Fibroblast of gingiva (primary cell): ENCODE measurements at regions not wholly inside any gene's neighbourhood (a gene's known extent, or its start where the extent isn't known, plus 50 kb on each side); places are given as distances from the start of the nearest gene placed in this dataset.

ENCODE experiments used
- DNase-seq: peaks from one replicate; pipeline ENCODE4 v3.0.0-alpha.2; 2011; ENCODE audit warnings: low read depth

DNA sequence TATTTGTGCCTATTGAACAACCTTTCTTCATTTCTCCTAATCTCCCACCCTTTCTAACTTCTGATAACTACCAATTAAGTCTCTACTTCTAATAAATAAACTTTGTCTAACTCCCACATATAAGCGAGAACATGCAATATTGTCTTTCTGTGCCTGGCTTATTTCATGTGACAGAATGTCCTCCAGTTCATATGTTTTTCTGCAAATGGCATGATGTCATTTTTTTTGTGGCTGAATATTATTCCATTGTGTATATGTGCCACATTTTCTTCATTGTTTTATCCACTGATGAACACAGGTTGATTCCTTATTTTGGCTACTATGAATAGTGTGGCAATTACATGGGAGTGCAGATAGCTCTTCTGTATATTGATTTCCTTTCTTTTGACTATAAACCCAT lies 1041.5 kb upstream of the MANEA start:
- no peak for DNase-seq

DNA sequence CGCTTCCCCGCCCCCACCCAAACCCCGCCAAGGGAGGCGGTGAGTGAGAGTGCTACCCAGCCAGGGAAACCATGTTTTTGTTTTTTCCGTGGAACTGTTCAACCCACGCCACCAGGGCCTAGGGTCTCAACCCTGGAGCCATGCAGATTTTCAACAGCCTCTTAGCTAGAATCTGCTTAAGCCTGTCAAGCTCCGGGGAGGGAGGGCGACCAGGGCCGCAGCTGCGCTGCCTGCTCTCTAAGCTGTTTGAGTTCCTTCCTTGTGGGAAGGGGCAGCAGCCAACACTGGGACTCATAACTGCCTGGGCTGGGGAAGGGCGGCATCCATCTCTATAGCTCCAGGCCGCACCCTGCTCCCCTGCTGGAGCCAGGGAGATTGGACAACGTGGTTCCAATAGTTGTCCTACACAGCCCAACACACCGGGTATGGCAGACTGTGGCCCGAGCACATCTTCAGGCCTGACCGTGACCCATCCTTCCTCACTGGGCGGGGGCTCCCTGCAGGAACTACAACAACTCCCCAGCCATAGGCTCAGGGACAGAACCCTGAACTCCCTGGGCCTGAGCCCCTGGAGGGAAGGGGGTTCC lies 1065.7 kb upstream of the MANEA start:
- no peak for DNase-seq

DNA sequence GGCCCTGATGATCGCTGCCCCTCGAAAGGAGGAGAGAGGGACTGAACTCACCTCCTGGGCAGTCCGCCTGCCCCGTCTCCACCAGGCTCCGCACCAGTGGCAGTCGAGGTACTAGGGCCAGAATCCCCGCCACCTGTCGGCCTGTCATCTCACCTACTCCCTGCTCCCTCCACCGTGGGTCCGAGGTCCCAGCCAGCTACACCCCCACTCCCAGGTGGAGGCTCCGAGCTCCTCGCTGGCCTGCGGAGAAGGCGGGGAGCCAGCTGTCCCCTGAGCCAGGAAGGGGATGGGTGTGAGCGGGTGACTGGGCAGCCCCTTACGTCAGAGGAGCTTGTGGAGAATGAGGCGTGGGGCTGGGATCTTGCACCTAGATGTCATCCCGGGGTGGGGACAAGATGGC lies 1066.5 kb upstream of the MANEA start:
- DNase-seq, result no peak

DNA sequence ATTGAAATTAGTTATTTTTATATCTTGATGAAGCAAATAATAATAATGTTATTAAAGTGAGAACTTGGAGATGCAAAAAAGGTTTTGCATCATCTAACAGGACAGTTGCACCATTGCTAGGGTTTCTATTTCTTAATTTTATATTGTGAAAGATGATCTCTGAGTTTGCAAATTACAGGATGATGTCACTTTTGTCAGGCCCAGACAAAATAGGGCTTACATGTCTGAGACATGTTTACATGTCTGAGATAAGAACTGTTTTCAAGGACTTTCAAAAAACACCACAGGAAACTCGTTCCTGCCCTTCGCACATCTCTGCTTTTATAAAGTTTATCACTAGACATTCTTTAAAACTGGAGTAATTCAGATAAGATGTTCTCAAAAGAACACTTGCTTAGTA lies 1075.8 kb upstream of the MANEA start:
- no peak for DNase-seq

DNA sequence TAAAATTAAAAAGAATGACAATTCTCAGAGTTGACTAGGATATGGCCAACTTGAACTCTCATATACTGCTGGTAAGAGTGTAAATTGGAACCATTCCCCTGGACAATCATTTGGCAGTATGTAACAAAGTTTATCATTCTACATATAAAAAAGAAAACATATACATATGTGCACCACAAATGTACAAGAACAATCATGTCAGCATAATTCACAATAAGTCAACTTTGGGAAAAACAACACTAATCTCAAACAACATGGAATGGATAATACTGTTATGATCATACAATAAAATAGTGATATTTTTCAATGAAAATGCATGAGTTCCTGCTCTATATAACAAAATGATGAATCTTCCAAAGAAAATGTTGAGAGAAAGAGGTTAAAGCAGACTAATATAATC lies 1078.7 kb upstream of the EPHA7 start:
- no peak for DNase-seq

DNA sequence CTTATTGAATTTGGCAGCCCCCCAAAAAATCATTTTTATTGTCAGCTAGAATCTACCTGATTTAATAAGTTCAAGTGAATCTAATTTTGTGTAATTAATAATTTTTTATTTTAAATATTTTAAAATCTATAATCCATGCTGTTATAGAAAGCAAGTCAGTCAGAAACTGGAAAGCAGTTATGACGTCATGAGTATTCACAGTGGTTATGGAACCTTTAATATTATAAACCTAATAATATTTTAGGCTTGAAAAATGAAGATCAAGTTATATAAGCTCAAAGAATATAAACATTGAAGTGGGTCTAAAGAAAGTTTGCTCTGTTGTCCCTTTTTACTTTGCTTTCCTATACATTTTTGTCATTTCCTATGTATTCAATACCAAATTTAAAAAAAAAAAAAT lies 1075.1 kb upstream of the EPHA7 start:
- no peak for DNase-seq

DNA sequence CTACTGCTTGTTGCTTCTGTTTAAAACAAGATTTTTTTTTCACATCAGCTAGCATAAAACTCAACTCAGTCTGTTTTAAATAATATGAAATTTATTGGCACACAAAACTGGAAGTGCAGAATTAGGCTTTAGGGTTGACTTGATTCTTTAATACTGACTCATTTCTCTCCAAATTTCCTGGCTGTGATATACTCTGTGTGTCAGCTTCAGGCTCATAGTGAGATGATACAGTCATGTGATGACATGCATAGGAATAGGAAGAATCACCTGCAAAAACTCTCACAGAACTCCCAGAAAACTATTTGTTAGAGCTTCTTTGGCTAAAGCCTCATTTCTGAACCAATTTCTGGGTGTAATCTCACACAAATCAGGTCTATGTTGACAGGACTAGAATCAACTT lies 1068.0 kb upstream of the EPHA7 start:
- DNase-seq, result no peak

DNA sequence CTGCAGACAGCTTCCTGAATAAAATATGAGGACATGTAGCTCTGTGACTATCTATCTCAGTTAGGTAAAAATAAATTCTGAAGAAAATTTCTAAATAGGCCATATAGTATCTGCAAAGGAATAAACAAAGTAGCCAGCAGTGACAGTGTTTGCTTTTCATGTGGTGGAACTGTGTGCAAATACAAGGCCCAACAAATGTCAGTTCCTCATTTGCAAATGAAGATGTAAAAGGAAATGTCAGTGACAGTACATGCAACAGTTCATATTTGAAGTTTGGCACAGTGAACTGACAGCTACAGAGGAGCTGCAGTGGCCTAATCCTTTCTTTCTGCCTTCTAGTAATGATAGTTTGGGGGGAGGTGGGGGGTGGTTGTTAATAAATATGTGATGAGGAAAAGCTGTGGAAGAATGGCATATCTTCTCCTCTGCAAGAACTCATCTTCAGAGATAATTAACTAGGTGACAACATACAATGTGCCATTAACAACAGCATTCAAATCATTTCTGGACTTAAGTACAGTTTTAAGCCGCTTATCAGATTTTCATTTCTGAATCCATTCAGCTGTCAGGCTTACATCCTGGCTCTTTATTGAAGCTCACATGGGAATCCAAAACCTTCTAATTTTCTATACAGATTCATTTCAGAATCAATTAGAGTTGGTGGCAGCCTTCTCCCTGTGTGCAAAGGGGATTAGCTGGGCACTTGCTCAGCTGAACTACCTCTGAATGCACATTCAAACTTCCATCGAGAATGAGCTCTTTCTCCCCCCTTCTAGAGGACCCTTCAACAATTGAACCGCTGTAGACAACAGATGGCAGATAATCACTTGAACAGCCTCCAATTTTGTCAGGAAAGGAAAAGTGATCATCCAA lies 1059.0 kb upstream of the EPHA7 start:
- no peak for DNase-seq

DNA sequence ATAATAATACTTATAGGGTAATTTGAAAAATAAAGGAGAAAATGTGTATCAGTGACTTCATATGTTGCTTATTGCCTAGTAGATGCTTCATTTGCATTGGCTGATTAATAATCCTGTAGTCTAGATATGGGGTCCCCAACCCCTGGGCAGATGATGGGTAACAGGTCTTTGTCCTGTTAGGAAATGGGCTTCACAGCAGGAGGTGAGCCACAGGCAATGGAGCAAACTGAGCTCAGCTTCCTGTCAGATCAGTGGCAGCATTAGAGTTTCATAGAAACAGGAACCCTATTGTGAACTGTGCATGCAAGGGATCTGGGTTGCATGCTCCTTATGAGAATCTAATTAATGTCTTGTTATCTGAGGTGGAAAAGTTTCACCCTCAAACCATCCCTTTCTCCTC lies 1049.5 kb upstream of the EPHA7 start:
- DNase-seq, result no peak

DNA sequence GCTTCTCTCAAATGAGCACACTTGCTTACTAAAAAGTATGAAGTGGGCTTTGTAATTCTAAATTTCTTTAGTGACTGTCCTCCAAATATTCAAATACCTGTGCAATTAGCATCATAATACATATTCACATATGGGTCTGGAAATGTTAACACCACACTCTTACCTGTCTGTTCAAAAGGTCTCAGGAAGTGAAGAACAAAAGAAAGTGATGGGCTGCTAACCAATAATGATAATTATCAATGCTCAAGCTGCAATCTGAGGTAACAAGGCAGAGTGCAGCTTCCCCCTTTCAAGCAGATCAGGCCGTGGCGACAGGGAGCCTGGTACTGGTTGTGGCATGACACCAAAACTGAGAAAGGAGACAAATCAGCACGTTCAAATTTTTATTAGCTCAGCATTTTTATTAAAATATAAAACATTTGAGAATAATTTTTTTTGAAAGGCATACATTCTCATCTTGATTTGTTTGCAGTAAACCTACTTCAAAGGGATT lies 1044.7 kb upstream of the EPHA7 start:
- DNase-seq, result no peak

DNA sequence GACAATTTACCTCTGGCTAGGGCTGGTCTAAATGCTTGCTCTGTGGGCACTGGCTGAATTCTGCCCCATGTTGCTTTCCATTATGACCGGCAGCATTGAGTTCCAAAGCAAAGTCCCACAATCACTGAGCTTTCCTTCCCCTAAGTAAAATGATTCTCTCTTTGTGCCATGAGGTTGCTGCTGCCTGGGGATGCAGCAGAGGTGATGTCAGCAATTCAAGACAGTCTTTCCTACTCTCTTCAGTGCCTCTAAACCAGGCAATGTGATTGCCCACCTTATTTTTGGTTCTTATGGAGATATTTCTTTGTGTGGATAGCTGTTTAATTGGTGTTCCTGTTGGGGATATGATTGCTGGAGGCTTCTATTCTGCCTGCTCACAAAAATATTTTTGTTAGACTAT lies 1043.9 kb upstream of the EPHA7 start:
- DNase-seq, result no peak

DNA sequence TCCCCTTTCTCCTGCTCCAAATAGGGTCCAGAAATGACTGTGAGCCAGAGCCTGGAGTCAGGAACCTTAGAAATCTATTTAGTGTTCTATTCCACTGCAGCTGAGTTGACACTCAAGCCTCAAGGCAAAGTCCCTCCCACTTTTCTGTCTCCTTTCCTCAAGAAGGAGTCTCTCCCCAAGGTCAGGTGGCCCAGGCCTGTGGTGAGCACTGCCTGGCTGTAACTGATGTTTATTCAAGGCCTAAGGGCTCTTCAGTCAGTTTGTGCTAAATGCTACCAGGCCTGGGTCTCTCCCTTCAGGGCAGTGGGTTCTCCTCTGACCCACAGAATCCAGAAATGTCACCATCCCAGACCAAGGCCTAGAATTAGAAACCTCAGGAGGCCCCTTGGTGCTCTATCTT lies 1042.9 kb upstream of the EPHA7 start:
- DNase-seq, result no peak

DNA sequence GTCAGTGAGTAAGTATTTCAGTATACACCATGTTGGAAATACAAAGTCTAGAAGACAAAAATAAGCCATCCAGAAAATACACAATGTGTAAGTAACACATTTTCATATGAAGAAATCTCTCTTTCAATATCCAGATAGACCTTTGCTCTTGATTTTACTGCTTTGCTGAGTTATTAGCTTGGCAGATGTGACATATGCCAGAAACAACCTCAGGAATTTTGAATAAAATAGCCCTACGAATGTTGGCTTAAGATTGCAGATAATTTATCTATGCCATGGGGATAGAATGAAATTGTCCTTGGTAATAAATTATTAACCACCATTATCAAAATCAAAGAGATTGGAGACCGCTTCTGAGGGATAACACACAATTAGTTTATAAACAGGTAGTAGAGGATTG lies 1036.9 kb upstream of the EPHA7 start:
- DNase-seq, result no peak

DNA sequence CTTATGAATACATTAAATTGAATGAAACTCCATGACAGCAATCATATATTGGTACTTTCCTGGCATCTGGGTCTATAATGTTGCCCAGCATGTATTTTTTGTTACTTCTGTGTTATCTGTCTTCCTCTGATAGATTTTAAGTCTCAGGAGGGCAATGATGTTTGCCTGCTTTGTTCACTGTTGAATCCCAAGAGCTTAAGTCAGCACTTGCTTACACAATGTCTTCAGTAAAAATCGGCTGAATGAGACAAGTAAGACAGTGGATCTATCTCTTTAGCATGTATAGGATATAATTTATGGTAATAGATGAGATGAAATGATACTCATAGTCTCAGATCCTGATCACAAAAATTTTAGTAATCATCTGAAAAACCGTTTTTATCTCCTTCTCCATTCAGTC lies 1034.9 kb upstream of the EPHA7 start:
- DNase-seq, result no peak

DNA sequence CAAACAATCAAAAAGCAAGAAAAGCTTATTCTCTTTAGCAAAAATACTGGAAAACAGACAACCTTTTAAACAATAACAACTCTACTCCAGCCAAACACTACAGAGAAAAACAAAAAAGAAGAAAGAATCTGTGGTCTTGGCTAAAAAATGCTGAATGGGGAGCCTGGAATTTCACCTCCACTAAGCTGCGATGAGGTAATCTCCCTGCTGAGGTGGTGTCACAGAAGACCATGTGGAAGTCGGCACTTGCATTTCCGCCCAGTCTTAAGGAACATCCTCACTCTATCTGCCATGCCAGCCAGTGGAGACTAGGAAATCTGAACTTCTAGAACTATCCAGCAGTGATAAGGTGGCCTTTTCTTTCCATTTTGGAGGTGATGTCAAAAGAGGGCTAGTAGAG lies 1026.8 kb upstream of the EPHA7 start:
- no peak for DNase-seq

DNA sequence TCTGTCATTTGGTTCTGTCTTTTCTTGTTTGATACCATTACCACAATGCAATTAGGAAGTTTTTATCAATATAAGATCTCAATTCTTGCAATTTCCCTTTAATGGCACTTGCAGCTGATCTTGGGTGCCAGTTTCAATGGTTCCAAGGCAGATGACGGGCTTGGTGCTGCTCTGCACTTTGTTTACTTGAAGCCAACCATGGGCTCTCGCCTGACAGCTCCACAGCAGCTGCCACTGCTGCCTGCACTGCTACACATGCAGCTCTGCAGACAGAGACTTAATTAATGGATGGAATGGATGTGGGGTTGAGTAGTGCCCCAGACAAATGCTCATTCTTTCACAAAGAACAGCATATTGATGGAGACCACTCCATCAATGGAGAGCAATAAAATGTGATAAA lies 1024.3 kb upstream of the EPHA7 start:
- DNase-seq, result no peak

DNA sequence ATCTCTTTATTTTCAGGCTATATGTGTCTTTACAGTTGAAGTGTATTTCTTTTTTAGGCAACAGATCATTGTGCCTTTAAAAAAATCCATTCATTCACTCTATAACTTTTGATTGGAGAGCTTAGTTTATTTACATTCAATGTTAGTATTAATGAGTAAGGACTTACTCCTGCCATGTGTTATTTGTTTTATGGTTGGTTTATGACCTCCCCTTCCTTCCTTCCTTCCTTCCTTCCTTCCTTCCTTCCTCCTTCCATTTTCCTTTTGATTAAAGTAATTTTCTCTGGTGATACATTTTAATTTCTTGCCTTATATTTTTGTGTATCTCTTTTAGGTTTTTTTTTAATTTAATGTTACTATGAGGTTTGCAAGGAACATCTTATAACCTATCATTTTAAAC lies 1005.3 kb upstream of the EPHA7 start:
- no peak for DNase-seq

DNA sequence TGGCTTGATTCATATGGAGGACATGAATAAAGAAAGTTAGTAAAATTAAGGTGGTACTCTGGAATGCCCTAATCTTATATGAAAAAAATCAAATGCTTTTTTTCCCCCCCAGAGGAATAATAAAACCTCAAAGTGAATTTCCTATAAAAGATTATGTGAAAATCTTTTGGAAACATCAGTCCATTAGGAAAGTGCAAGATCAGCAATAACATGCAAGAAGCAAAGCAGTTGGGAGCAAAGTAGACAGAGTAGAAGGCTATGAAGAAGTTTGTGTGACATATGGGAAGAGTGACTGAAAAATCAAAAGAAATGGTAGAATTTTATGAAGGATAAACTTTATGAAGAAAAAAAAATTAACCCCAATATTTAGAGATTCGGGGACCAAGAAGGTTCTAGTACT lies 998.0 kb upstream of the EPHA7 start:
- no peak for DNase-seq

DNA sequence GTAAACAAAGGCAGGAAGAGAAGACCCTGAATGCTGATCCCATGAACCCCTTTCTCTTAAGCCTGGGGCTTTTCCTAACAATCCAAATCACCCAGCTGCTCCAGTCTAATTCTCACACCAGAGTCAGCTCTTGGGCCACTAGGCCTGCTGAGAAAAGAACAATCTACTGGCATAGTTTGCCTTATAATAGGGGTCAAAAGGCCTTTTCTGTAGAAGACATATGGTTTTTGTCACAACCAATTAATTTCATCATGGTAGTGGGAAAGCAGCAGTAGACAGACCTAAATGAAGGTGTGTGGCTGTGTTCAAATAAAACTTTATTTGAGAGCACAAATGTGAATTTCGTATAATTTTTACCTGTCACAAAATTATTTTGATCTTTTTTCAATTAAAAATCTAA lies 994.7 kb upstream of the EPHA7 start:
- no peak for DNase-seq

DNA sequence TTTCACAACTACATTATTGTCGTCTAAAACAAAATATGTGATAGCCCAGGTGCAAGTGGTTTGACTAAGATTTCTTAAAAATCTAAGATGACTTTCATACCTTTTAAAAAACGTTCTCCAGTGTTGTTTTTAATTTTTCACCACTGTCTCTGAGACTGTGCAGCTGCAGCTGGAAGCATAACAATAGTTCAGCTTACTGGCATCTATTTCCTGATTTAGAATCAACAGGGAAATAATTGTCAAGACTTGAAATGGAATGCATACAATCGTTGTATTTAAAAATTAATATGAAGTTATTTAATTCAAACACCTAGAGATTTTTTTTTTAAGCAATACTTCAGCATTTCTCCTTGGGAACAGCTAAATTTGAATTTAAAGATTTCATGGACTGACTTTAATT lies 982.0 kb upstream of the EPHA7 start:
- no peak for DNase-seq

DNA sequence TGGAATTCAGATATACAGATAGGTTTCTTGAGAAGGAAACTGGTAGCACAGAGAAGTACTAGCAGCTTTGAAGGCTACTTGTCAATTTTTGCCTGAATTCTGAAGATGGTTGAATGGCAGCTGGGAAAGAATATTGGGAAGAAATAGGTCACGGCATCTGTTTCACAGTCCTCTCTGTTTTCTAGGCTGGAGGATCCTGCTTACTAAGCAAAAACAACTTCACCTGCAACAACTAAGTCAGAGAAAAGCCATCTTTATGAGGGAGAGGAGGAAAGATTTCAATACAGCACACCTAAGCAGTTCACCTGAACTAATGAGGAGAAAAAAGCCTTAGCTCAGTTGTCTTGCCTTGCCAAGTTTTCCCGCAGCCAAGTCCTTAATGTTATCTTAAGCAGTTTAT lies 975.5 kb upstream of the EPHA7 start:
- no peak for DNase-seq

DNA sequence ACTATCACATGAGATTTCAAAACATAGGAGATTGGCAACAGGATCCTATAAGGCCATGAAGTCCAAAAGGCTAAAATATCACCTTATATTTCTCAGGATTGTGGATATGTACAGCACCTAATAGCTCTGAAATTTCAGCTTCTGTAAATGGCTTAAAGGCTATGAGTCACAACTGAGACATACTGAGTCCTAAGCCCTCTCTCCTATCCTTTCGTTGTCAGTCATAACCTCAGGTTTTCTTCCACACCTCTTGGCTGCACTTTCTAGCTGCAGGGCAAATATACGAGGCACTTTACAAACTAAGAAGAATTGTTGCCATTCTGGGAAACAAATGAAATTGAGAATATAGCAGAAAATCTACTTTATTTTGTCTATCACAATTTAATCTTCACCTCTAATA lies 969.9 kb upstream of the EPHA7 start:
- no peak for DNase-seq

DNA sequence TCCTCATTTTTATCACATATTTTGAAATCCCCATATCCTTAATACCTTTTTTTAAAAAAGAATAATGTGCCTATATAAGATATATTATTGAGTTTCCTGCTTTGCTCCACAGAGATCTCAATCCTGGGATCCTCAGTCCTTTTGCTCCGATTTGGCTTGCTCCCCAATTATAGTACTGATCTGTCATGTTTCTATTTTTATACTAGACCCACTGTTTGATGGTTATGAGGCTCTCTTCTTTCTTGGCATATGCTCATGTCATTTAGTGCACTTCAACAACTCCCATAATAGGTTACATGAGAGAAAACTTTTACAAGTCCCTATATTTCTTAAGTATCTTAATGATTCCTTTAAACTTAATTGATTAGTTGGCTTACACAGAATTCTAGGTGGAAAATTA lies 958.5 kb upstream of the EPHA7 start:
- no peak for DNase-seq

DNA sequence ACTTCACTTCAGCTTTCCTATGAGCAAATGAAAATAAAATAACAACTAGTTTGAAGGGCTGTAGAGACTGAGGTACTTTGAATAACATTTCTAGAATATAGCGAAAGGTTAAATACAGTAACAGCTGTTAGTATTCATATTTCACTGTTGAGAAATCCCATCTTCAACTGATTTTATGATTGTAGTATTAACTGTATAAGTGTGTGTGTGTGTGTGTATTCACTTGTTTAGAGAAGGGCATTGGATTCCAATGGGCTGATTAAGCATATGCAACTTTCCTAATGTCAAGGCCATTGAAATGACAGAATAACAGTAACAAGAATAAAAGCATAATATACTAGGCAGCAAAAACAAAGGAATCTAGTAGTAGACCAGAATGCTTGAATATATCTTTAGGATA lies 957.5 kb upstream of the EPHA7 start:
- DNase-seq, result no peak
